Right atrium auricular region (tissue), 2 donors: ENCODE measurements at regions not wholly inside any gene's neighbourhood (a gene's known extent, or its start where the extent isn't known, plus 50 kb on each side); places are given as distances from the start of the nearest gene placed in this dataset.
"Not testable (repeated sequence)": the region's sequence is repeated elsewhere in the genome, so short reads cannot be mapped to it uniquely, and the experiment has no call there.

ENCODE experiments used
- DNase-seq: peaks from one replicate; pipeline ENCODE4 v3.0.0-alpha.2; 2019; ENCODE audit warnings: low spot score
- H3K27ac ChIP-seq, 2 donors: fragments of 200-600 bp; sonication (generic); 1 replicate in 1 of 2; 2 replicates in 1 of 2; pipeline ENCODE4 v1.5.1; 2016 to 2019
- H3K27me3 ChIP-seq, 2 donors: fragments of 200-600 bp; sonication (generic); one replicate each; pipeline versions ENCODE4 v1.5.1 to v1.6.0; 2017 to 2019
- H3K36me3 ChIP-seq: fragments of 200-600 bp; sonication (generic); one replicate; pipeline ENCODE4 v1.5.1; 2016
- H3K4me1 ChIP-seq, 2 donors: fragments of 200-600 bp; sonication (generic); one replicate each; pipeline versions ENCODE4 v1.5.1 to v1.6.0; 2017 to 2019
- H3K4me3 ChIP-seq, 2 donors: fragments of 200-600 bp; sonication (generic); 1 replicate in 1 of 2; 2 replicates in 1 of 2; pipeline ENCODE4 v1.5.1; 2017 to 2019; ENCODE audit warnings: mild to moderate bottlenecking in 1 of 2, moderate library complexity in 1 of 2
- H3K9me3 ChIP-seq, 2 donors: fragments of 200-600 bp; sonication (generic); one replicate each; pipeline ENCODE4 v1.5.1; 2019
- CTCF ChIP-seq, 2 donors: fragments of 200-600 bp; sonication (generic); IDR thresholded peaks; one replicate each; pipeline ENCODE4 v1.5.1; 2019; ENCODE audit warnings: antibody characterized with exemption in 2 of 2

- Histone ChIP-seq H3K4me1 (no peaks in the 10 kb centered on the region), H3K36me3 (no peaks in the 10 kb centered on the region), H3K9me3 (no peaks in the 10 kb centered on the region), H3K4me3 (no peak overlapping the region), H3K27me3 (no peaks in the 10 kb centered on the region), H3K27ac (no peak overlapping the region)
- no peak for TF ChIP-seq CTCF (IDR thresholded peaks at IDR 0.05)
- no peak for DNase-seq
Observed at GRCh38 chr7:54426406-54426805, 115.8 kb upstream of the VSTM2A start.

- no peaks in the 10 kb centered on the region for H3K9me3 ChIP-seq
- H3K4me1 ChIP-seq: no peaks in the 10 kb centered on the region
- H3K4me3 ChIP-seq: no peak overlapping the region
- H3K36me3 ChIP-seq: no peaks in the 10 kb centered on the region
- no peak for DNase-seq
- H3K27me3 ChIP-seq: no peaks in the 10 kb centered on the region
- H3K27ac ChIP-seq: no peak overlapping the region
- TF ChIP-seq CTCF (IDR thresholded peaks at IDR 0.05): no peak
Observed at GRCh38 chr7:54429111-54429510, 113.1 kb upstream of the VSTM2A start.

- no peaks in the 10 kb centered on the region for H3K36me3 ChIP-seq
- TF ChIP-seq CTCF (IDR thresholded peaks at IDR 0.05): no peak
- DNase-seq: no peak
Observed at GRCh38 chr7:54439391-54439790, 102.8 kb upstream of the VSTM2A start.

GRCh38 chr7:54444046-54444686 is 98.0 kb upstream of the VSTM2A start:
- H3K27ac ChIP-seq, H3K9me3 ChIP-seq, H3K4me1 ChIP-seq, DNase-seq, H3K36me3 ChIP-seq, H3K4me3 ChIP-seq, H3K27me3 ChIP-seq: not testable (repeated sequence)

More at GRCh38 chr7:54439391-54439790, 102.8 kb upstream of the VSTM2A start:
- Histone ChIP-seq H3K4me1 (no peaks in the 10 kb centered on the region), H3K4me3 (no peak overlapping the region), H3K27me3 (no peaks in the 10 kb centered on the region), H3K9me3 (no peaks in the 10 kb centered on the region), H3K27ac (no peak overlapping the region)

- H3K4me1 ChIP-seq, H3K9me3 ChIP-seq, DNase-seq, H3K36me3 ChIP-seq, H3K27ac ChIP-seq, H3K4me3 ChIP-seq, H3K27me3 ChIP-seq: not testable (repeated sequence)
Observed at GRCh38 chr7:54453168-54453567, 89.0 kb upstream of the VSTM2A start.

GRCh38 chr7:54454700-54455099 is 87.5 kb upstream of the VSTM2A start:
- not testable (repeated sequence) for H3K36me3 ChIP-seq, H3K4me3 ChIP-seq, H3K9me3 ChIP-seq, H3K4me1 ChIP-seq, H3K27ac ChIP-seq, H3K27me3 ChIP-seq, DNase-seq

- no peaks in the 10 kb centered on the region for H3K36me3 ChIP-seq
- no peak for TF ChIP-seq CTCF (IDR thresholded peaks at IDR 0.05)
- no peaks in the 10 kb centered on the region for H3K4me1 ChIP-seq
Observed at GRCh38 chr7:54465095-54465494, 77.1 kb upstream of the VSTM2A start.

More at GRCh38 chr7:54465095-54465494, 77.1 kb upstream of the VSTM2A start:
- Histone ChIP-seq H3K27me3 (no peaks in the 10 kb centered on the region), H3K4me3 (no peak overlapping the region), H3K27ac (no peak overlapping the region), H3K9me3 (no peaks in the 10 kb centered on the region)
- DNase-seq: no peak
